Upper lobe of left lung (tissue), 4 donors: ENCODE measurements at regions not wholly inside any gene's neighbourhood (a gene's known extent, or its start where the extent isn't known, plus 50 kb on each side); places are given as distances from the start of the nearest gene placed in this dataset.
"Not testable (repeated sequence)": the region's sequence is repeated elsewhere in the genome, so short reads cannot be mapped to it uniquely, and the experiment has no call there.

Source experiments
- CTCF ChIP-seq, 6 experiments: fragments of 450-650 bp in 4 of 6; fragments of 200-600 bp in 2 of 6; sonication (generic) in 2 of 6; IDR thresholded peaks; one replicate each; pipeline ENCODE4 v1.5.1; 2016 to 2019; ENCODE audit warnings: antibody characterized with exemption in 6 of 6
- POLR2A ChIP-seq, 4 donors: fragments of 450-650 bp; IDR thresholded peaks; one replicate each; pipeline ENCODE4 v1.5.1; 2016 to 2017; ENCODE audit warnings: antibody characterized with exemption in 4 of 4, mild to moderate bottlenecking in 2 of 4
- POLR2AphosphoS5 ChIP-seq, 2 donors: sonication (generic); formaldehyde crosslinking; IDR thresholded peaks; one replicate each; pipeline ENCODE4 v1.5.1; 2017; ENCODE audit warnings: antibody characterized with exemption in 2 of 2

GRCh38 chr22:47400131-47400530 lies 637.7 kb downstream of the TBC1D22A start:
- TF ChIP-seq POLR2A, POLR2AphosphoS5, CTCF (IDR thresholded peaks at IDR 0.05): not testable (repeated sequence)
